ENCODE measurements at regions not wholly inside any gene's neighbourhood (a gene's known extent, or its start where the extent isn't known, plus 50 kb on each side); places are given as distances from the start of the nearest gene placed in this dataset.

DNA sequence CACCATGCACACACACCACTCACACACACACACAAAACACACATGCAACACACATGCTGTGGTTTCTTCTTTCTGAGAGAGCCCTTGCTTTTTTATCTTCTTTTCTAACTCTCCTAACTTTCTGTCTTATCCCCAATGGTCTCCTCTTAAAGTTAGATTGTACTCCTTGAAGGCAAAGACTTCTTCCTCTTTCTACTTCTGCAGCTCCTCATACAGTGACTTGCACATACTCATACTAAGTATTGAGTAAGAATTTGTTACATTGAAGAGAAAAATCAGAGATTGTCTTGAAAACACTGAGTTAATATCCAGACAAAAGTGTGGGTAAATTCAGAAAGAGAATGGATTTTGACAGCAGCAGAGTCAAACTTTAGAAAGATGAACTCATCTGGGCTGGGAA, 64.4 kb downstream of the GTPBP8 start:
- TF ChIP-seq RAD21 (IDR thresholded peaks at IDR 0.05; ENCODE audit: low read depth) (no peak), POLR2A (IDR thresholded peaks at IDR 0.05; ENCODE audit: borderline replicate concordance, extremely low read depth, insufficient read depth, insufficient read length) (no peak), ZNF274 (IDR thresholded peaks at IDR 0.05; ENCODE audit: low read depth, low read length) (no peak), EGR1 (IDR thresholded peaks at IDR 0.05; ENCODE audit: low read depth) (no peak), TCF7L2 (IDR thresholded peaks at IDR 0.05; ENCODE audit: borderline replicate concordance, extremely low read depth, insufficient read depth, insufficient read length) (no peak), SRF (IDR thresholded peaks at IDR 0.05; ENCODE audit: low read depth) (no peak), EZH2phosphoT487 (IDR thresholded peaks at IDR 0.05; ENCODE audit: borderline replicate concordance) (no peak), POLR2AphosphoS5 (IDR thresholded peaks at IDR 0.05; ENCODE audit: low read depth, low read length) (no peak), CEBPB (IDR thresholded peaks at IDR 0.05; ENCODE audit: low read depth) (no peak), YY1 (IDR thresholded peaks at IDR 0.05; ENCODE audit: extremely low read depth, insufficient replicate concordance, low read depth, low read length) (no peak), FOSL1 (IDR thresholded peaks at IDR 0.05; ENCODE audit: low read depth) (no peak), EZH2 (IDR thresholded peaks at IDR 0.05) (no peak)
- TF ChIP-seq, protein P1, sequence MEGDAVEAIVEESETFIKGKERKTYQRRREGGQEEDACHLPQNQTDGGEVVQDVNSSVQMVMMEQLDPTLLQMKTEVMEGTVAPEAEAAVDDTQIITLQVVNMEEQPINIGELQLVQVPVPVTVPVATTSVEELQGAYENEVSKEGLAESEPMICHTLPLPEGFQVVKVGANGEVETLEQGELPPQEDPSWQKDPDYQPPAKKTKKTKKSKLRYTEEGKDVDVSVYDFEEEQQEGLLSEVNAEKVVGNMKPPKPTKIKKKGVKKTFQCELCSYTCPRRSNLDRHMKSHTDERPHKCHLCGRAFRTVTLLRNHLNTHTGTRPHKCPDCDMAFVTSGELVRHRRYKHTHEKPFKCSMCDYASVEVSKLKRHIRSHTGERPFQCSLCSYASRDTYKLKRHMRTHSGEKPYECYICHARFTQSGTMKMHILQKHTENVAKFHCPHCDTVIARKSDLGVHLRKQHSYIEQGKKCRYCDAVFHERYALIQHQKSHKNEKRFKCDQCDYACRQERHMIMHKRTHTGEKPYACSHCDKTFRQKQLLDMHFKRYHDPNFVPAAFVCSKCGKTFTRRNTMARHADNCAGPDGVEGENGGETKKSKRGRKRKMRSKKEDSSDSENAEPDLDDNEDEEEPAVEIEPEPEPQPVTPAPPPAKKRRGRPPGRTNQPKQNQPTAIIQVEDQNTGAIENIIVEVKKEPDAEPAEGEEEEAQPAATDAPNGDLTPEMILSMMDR (IDR thresholded peaks at IDR 0.05 in 2 of 3, conservative IDR thresholded peaks at IDR 0.05 in 1 of 3; ENCODE audit: borderline replicate concordance in 1 of 3, insufficient read depth in 1 of 3, low read depth in 2 of 3, low read length in 2 of 3) = no peak
